Coronary artery (tissue), 2 donors: ENCODE measurements at regions not wholly inside any gene's neighbourhood (a gene's known extent, or its start where the extent isn't known, plus 50 kb on each side); places are given as distances from the start of the nearest gene placed in this dataset.

ENCODE experiments used
- DNase-seq: peaks from one replicate; pipeline ENCODE4 v3.0.0-alpha.2; 2017; ENCODE audit warnings: low spot score
- H3K27ac ChIP-seq, 2 donors: fragments of 200-600 bp; sonication (generic); one replicate each; pipeline ENCODE4 v1.5.1; 2016 to 2019
- H3K4me3 ChIP-seq: fragments of 200-600 bp; sonication (generic); 2 replicates; pipeline ENCODE4 v1.5.1; 2016; ENCODE audit warnings: mild to moderate bottlenecking, moderate library complexity
- TF ChIP-seq, protein P1 (sequence below): fragments of 200-600 bp; sonication (generic); IDR thresholded peaks from one replicate; pipeline ENCODE4 v1.5.1; 2019; ENCODE audit warnings: antibody characterized with exemption

DNA sequence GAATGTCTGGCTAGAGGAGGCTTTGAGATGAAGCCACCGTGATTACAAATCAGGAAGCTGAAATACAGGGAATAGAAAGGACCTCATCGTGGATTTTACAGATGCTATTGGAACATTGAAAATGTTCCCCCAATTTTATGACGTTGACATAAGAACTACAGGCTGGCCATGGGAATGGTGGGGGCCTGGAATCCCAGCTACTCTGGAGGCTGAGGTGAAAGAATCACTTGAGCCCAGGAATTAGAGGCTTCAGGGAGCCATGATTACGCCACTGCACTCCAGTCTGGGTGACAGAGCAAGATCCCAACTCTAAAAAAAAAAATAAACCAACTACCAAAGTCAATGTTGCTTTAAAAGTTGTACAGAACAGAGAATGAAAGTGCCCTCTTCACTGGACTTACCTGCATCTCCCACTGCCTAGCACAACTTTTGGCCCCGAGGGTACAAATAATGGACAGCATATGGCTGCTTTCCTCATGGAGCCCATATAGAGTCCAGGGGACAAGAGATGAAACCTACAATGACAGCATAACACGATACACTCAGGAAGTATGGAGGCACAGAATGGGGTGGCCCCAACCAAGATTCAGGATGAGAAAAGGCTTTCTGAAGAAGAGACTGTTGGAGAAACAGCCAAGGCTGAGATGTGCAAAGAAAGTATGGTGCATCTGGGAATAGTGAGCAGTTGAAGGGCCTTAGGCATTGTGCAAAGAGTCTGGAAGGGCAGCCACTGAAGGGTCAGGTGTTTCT, 254.8 kb downstream of the MYCN start:
- Histone ChIP-seq H3K4me3 (no peak overlapping the region), H3K27ac (no peak overlapping the region)
- TF ChIP-seq, protein P1, sequence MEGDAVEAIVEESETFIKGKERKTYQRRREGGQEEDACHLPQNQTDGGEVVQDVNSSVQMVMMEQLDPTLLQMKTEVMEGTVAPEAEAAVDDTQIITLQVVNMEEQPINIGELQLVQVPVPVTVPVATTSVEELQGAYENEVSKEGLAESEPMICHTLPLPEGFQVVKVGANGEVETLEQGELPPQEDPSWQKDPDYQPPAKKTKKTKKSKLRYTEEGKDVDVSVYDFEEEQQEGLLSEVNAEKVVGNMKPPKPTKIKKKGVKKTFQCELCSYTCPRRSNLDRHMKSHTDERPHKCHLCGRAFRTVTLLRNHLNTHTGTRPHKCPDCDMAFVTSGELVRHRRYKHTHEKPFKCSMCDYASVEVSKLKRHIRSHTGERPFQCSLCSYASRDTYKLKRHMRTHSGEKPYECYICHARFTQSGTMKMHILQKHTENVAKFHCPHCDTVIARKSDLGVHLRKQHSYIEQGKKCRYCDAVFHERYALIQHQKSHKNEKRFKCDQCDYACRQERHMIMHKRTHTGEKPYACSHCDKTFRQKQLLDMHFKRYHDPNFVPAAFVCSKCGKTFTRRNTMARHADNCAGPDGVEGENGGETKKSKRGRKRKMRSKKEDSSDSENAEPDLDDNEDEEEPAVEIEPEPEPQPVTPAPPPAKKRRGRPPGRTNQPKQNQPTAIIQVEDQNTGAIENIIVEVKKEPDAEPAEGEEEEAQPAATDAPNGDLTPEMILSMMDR: no peak
- DNase-seq: no peak

- Histone ChIP-seq H3K4me3 (no peak overlapping the region), H3K27ac (no peak overlapping the region)
- no peak for DNase-seq
- TF ChIP-seq, protein P1: no peak
Measured at GRCh38 chr2:16194530-16194929, 254.2 kb downstream of the MYCN start.

DNA sequence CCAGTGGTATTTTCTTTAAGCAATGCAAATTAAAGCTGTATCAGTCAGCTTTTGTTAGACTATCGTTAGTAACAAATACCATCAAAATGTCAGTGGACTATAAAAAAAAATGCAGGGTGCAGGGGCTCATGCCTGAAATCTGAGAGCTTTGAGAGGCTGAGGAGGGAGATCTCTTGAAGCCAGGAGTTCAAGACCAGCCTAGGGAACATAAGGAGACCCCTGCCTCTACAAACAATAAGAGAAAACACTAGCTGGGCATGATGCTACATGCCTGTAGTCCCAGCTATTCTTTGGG, 253.7 kb downstream of the MYCN start:
- TF ChIP-seq, protein P1: no peak
- H3K27ac ChIP-seq: no peak overlapping the region
- no peak for DNase-seq
- H3K4me3 ChIP-seq: no peak overlapping the region

GRCh38 chr2:16192416-16193216, 252.3 kb downstream of the MYCN start:
- Histone ChIP-seq H3K4me3 (no peak overlapping the region), H3K27ac (no peak overlapping the region)
- DNase-seq: no peak
- TF ChIP-seq, protein P1: no peak

- TF ChIP-seq, protein P1: no peak
- no peak overlapping the region for H3K27ac ChIP-seq
- no peak for DNase-seq
- no peak overlapping the region for H3K4me3 ChIP-seq
Measured at GRCh38 chr2:16191431-16192200, 251.3 kb downstream of the MYCN start.

- Histone ChIP-seq H3K4me3 (no peak overlapping the region), H3K27ac (no peak overlapping the region)
- DNase-seq: no peak
- TF ChIP-seq, protein P1: no peak
Measured at GRCh38 chr2:16190446-16191270, 250.3 kb downstream of the MYCN start.
